Pancreas (tissue), 10 donors: ENCODE measurements at regions not wholly inside any gene's neighbourhood (a gene's known extent, or its start where the extent isn't known, plus 50 kb on each side); places are given as distances from the start of the nearest gene placed in this dataset.

Source experiments
- ATAC-seq, 4 donors: fragments of 200-7000 bp; cut with Tn5 transposase; one replicate each; pipeline versions ENCODE4 v1.8.0 to v1.9.1; 2020; ENCODE audit warnings: mild to moderate bottlenecking in 4 of 4, moderate library complexity in 4 of 4
- DNase-seq, 6 donors: peaks; one replicate each; pipeline ENCODE4 v3.0.0-alpha.2; 2020
- FAIRE-seq: peaks from 2 replicates; lab custom pipeline; 2012; peaks lifted over from hg19 to GRCh38; lab: Jason Lieb, UNC
- H3K27ac ChIP-seq, 4 donors: fragments of 200-600 bp; sonication (generic); 1 replicate in 3 of 4; 2 replicates in 1 of 4; pipeline versions ENCODE4 v1.5.0 to v1.8.0; 2020
- H3K27me3 ChIP-seq, 4 donors: fragments of 200-600 bp; one replicate each; pipeline ENCODE4 v1.8.0; 2021
- H3K36me3 ChIP-seq, 3 donors: fragments of 200-600 bp; sonication (generic) in 1 of 3; one replicate each; pipeline versions ENCODE4 v1.5.0 to v1.8.0; 2020 to 2021
- H3K4me1 ChIP-seq, 3 donors: fragments of 200-600 bp; one replicate each; pipeline ENCODE4 v1.8.0; 2021
- H3K4me3 ChIP-seq, 4 donors: fragments of 200-600 bp; sonication (generic) in 2 of 4; one replicate each; pipeline versions ENCODE4 v1.5.0 to v1.8.0; 2020 to 2021
- H3K9me3 ChIP-seq, 4 donors: fragments of 200-600 bp; one replicate each; pipeline ENCODE4 v1.8.0; 2021
- WGBS, 2 donors: extraction: QIAGEN DNeasy Blood & Tissue Kit; methylation state at CpG; one replicate each; pipeline ENCODE4 v1.1.7; 2013; 5-methylcytosine and 5-hydroxymethylcytosine counted together
- intact Hi-C, 3 donors: fragments of 100-400 bp; cut with DNase I; formaldehyde crosslinking; loops; one replicate each; pipeline versions ENCODE4 v1.11.1 to v1.14.2; 2022
- TF ChIP-seq, protein P1 (sequence below), 4 donors: fragments of 200-600 bp; sonication (generic) in 3 of 4; IDR thresholded peaks; one replicate each; pipeline versions ENCODE4 v1.5.0 to v1.8.0; 2021; ENCODE audit warnings: antibody characterized with exemption in 4 of 4
- donor health status: healthy with polysubstance abuse.
- donor health status: DM: no; HTN: no; CAD: no; lungs with moderate emphysema.
- donor health status: DM: no; HTN: no; CAD: no.
- donor health status: control.
- donor health status: control.
- donor health status: Bipolar disorder and iron deficiency.
- donor health status: DM: yes; HTN: yes; CAD: no.
- donor health status: DM: no; HTN: no; CAD: no.
- donor health status: DM: no; HTN: no; CAD: no.
- donor health status: DM: yes; HTN: yes; CAD: no.

DNA sequence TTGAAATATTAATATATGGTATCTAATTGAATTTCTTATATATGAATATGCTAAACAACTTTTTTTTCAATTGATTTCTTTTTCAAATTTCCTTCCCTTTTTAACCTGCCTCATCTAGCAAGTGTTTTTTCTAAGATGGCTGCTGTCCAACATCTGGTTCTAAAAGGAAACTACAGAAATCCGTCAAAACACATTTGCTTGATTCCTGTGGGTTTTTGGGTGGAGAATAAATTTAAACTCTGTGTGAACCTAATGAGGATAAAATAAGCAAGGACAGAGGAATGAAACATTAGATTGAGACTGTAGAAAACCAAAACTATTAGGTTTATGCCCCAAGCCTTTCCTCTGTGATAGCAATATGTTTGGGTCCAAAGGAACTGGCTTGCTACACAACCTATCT, 75.5 kb upstream of the STARD3NL start:
- Histone ChIP-seq H3K27ac (no peak overlapping the region), H3K4me1 (no peaks in the 10 kb centered on the region), H3K9me3 (no peaks in the 10 kb centered on the region), H3K4me3 (no peak overlapping the region), H3K36me3 (no peaks in the 10 kb centered on the region), H3K27me3 (no peaks in the 10 kb centered on the region)
- FAIRE-seq = no peak
- intact Hi-C loops = loop anchor here in 2 of 3 donors (10.0 kb wide), 2 partner anchors 188 to 208 kb away; partner anchors contain the start of gene SFRP4 (in 1 of the 2)
- no peak for ATAC-seq
- DNase-seq = no peak
- TF ChIP-seq, protein P1, sequence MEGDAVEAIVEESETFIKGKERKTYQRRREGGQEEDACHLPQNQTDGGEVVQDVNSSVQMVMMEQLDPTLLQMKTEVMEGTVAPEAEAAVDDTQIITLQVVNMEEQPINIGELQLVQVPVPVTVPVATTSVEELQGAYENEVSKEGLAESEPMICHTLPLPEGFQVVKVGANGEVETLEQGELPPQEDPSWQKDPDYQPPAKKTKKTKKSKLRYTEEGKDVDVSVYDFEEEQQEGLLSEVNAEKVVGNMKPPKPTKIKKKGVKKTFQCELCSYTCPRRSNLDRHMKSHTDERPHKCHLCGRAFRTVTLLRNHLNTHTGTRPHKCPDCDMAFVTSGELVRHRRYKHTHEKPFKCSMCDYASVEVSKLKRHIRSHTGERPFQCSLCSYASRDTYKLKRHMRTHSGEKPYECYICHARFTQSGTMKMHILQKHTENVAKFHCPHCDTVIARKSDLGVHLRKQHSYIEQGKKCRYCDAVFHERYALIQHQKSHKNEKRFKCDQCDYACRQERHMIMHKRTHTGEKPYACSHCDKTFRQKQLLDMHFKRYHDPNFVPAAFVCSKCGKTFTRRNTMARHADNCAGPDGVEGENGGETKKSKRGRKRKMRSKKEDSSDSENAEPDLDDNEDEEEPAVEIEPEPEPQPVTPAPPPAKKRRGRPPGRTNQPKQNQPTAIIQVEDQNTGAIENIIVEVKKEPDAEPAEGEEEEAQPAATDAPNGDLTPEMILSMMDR (IDR thresholded peaks at IDR 0.05) = no peak
- WGBS, 2 donors = 41 to 44% methylated on average over 1 of the region's 1 CpG

- H3K4me1 ChIP-seq = no peaks in the 10 kb centered on the region
- WGBS, 2 donors = 16 to 18% methylated on average over 5 of the region's 5 CpGs
Observed at GRCh38 chr7:38105874-38106483, 72.1 kb upstream of the STARD3NL start.

DNA sequence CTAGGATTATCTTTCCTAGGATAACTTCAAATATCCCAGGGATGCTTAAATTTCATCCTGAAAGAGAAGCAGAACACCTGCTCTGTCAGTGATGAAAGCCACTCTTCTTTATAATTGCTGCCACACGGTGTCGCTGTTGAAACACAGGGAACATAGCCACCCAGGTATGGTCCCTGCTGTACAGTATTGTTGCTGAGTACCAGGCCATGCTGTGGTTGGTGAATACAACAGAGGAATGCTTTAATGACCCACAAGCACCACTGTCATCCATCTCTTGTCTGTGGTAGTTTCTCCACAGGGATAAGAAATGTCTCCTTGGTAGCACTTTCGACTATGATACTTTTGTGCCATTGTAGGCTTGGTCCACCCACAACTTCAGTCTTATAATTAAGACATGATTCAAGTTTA, 70.6 kb upstream of the STARD3NL start:
- H3K27ac ChIP-seq = no peak overlapping the region
- H3K4me1 ChIP-seq = no peaks in the 10 kb centered on the region
- TF ChIP-seq, protein P1 (IDR thresholded peaks at IDR 0.05) = peak; percentile 60 to 76 (median 68)
- intact Hi-C loops = loop anchor here in 2 of 3 donors (5.0 to 10.0 kb wide), 3 partner anchors 115 to 213 kb away; partner anchors contain the start of gene SFRP4 (in 1 of the 2)
- H3K9me3 ChIP-seq = no peaks in the 10 kb centered on the region
- peak; percentile 86 to 97 (median 94) for ATAC-seq
- 21 to 32% methylated on average over 3 of the region's 3 CpGs for WGBS, 2 donors
- H3K27me3 ChIP-seq = no peaks in the 10 kb centered on the region
- no peak overlapping the region for H3K4me3 ChIP-seq
- DNase-seq = peak in 5 of 6 donors; percentile 41 to 71 (median 50)
- no peaks in the 10 kb centered on the region for H3K36me3 ChIP-seq
- no peak for FAIRE-seq

More at GRCh38 chr7:38105874-38106483, 72.1 kb upstream of the STARD3NL start:
- TF ChIP-seq, protein P1 (IDR thresholded peaks at IDR 0.05) = peak; percentile 27 to 74 (median 54)
- H3K4me3 ChIP-seq = no peak overlapping the region
- no peaks in the 10 kb centered on the region for H3K36me3 ChIP-seq
- peak; percentile 68 for FAIRE-seq
- peak; percentile 64 to 82 (median 80) for ATAC-seq
- intact Hi-C loops = loop anchor here in 2 of 3 donors (5.0 to 10.0 kb wide), 3 partner anchors 116 to 211 kb away; partner anchors contain the start of gene SFRP4 (in 1 of the 2)
- peak in 1 of 6 donors; percentile 14 for DNase-seq
- no peaks in the 10 kb centered on the region for H3K27me3 ChIP-seq
- H3K27ac ChIP-seq = no peak overlapping the region
- no peaks in the 10 kb centered on the region for H3K9me3 ChIP-seq

DNA sequence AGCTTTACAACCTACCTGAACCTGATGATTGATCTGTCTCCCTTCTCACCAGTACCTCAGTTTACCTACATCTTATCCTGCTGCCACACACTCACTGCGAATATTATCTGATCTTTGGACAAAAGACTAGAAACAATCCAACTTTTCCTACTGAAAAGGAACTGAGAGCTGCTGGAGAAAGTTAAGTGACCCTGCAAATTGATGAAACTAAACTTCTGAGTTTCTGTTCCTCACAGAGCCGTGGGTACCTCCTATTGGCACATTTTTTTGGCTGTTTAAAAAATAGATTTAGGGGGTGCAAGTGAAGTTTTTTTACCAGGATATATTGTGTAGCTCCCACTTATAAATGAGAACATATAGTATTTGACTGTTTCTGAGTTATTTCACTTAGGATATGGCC, 66.0 kb upstream of the STARD3NL start:
- WGBS, 2 donors = 73 to 83% methylated on average over 2 of the region's 2 CpGs
- no peaks in the 10 kb centered on the region for H3K36me3 ChIP-seq
- ATAC-seq (no peak), DNase-seq (no peak), FAIRE-seq (no peak)
- TF ChIP-seq, protein P1 (IDR thresholded peaks at IDR 0.05) = no peak
- intact Hi-C loops = no loop called here
- no peaks in the 10 kb centered on the region for H3K9me3 ChIP-seq
- H3K27ac ChIP-seq = no peak overlapping the region
- no peaks in the 10 kb centered on the region for H3K4me1 ChIP-seq
- no peak overlapping the region for H3K4me3 ChIP-seq
- no peaks in the 10 kb centered on the region for H3K27me3 ChIP-seq

GRCh38 chr7:38120076-38120475, 58.0 kb upstream of the STARD3NL start:
- TF ChIP-seq, protein P1 (IDR thresholded peaks at IDR 0.05) = no peak
- no peak for FAIRE-seq
- no peak overlapping the region for H3K27ac ChIP-seq
- H3K4me3 ChIP-seq = no peak overlapping the region
- DNase-seq = no peak
- no peaks in the 10 kb centered on the region for H3K4me1 ChIP-seq
- no peaks in the 10 kb centered on the region for H3K9me3 ChIP-seq
- no peak for ATAC-seq
- no peaks in the 10 kb centered on the region for H3K36me3 ChIP-seq
- 75 to 95% methylated on average over 1 of the region's 1 CpG for WGBS, 2 donors
- no peaks in the 10 kb centered on the region for H3K27me3 ChIP-seq
- intact Hi-C loops = no loop called here
